ENCODE measurements at regions not wholly inside any gene's neighbourhood (a gene's known extent, or its start where the extent isn't known, plus 50 kb on each side); places are given as distances from the start of the nearest gene placed in this dataset.
"Not testable (repeated sequence)": the region's sequence is repeated elsewhere in the genome, so short reads cannot be mapped to it uniquely, and the experiment has no call there.

GRCh38 chr1:189289346-189289745, 1188.3 kb downstream of the BRINP3 start:
- no peak for ATAC-seq

- no peak for ATAC-seq
Measured at GRCh38 chr1:189301235-189301634, 1176.4 kb downstream of the BRINP3 start.

- ATAC-seq = no peak
Measured at GRCh38 chr1:189305279-189305678, 1172.4 kb downstream of the BRINP3 start.

- ATAC-seq = no peak
Measured at GRCh38 chr1:189311915-189312314, 1165.7 kb downstream of the BRINP3 start.

- no peak for ATAC-seq
Measured at GRCh38 chr1:189312499-189312898, 1165.2 kb downstream of the BRINP3 start.

- no peak for ATAC-seq
Measured at GRCh38 chr1:189313488-189313887, 1164.2 kb downstream of the BRINP3 start.

- no peak for ATAC-seq
Measured at GRCh38 chr1:189315035-189315901, 1162.4 kb downstream of the BRINP3 start.

GRCh38 chr1:189323091-189323490, 1154.6 kb downstream of the BRINP3 start:
- no peak for ATAC-seq

- not testable (repeated sequence) for ATAC-seq
Measured at GRCh38 chr1:189331071-189331470, 1146.6 kb downstream of the BRINP3 start.

- no peak for ATAC-seq
Measured at GRCh38 chr1:189336115-189337100, 1141.3 kb downstream of the BRINP3 start.

GRCh38 chr1:189349607-189350006, 1128.1 kb downstream of the BRINP3 start:
- ATAC-seq = no peak

GRCh38 chr1:189350983-189351616, 1126.6 kb downstream of the BRINP3 start:
- ATAC-seq = no peak

GRCh38 chr1:189351960-189352359, 1125.7 kb downstream of the BRINP3 start:
- ATAC-seq = no peak

- no peak for ATAC-seq
Measured at GRCh38 chr1:189356206-189356605, 1121.5 kb downstream of the BRINP3 start.

GRCh38 chr1:189357317-189357716, 1120.3 kb downstream of the BRINP3 start:
- ATAC-seq = no peak

- ATAC-seq = no peak
Measured at GRCh38 chr1:189369612-189370011, 1108.1 kb downstream of the BRINP3 start.

- no peak for ATAC-seq
Measured at GRCh38 chr1:189374816-189375215, 1102.8 kb downstream of the BRINP3 start.

GRCh38 chr1:189405419-189405818, 1072.2 kb downstream of the BRINP3 start:
- no peak for ATAC-seq

- ATAC-seq = no peak
Measured at GRCh38 chr1:189409774-189410173, 1067.9 kb downstream of the BRINP3 start.

GRCh38 chr1:189424746-189425331, 1052.8 kb downstream of the BRINP3 start:
- ATAC-seq = no peak

GRCh38 chr1:189429610-189430009, 1048.1 kb downstream of the BRINP3 start:
- no peak for ATAC-seq

- ATAC-seq = no peak
Measured at GRCh38 chr1:189431447-189431846, 1046.2 kb downstream of the BRINP3 start.

- ATAC-seq = no peak
Measured at GRCh38 chr1:189432753-189433152, 1044.9 kb downstream of the BRINP3 start.
